OCI-M1 (cell line): ENCODE measurements at regions not wholly inside any gene's neighbourhood (a gene's known extent, or its start where the extent isn't known, plus 50 kb on each side); places are given as distances from the start of the nearest gene placed in this dataset.

ENCODE experiments used
- DNase-seq: peaks from one replicate; lab custom pipeline; 2025; lab: John Stamatoyannopoulos, UW

- peak; percentile 88 for DNase-seq
Observed at GRCh38 chr6:90403489-90404381, 107.1 kb upstream of the BACH2 start.

DNA sequence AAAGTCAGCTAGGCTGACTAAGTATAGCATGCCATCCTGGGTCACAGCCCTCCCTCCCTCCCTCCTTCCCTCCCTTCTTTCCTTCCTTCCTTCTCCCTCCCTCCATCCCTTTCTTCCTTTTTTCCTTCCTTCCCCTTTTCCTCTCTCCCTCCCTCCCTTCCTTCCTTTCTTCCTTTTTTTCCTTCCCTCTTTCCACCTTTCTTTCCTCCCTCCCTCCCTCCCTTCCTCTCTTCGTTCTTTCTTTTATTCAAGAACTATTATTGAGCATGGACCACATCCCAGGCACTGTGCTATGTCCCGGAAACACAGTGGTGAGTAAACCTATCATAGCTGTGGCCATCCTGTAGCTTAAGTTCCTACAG lies 106.2 kb upstream of the BACH2 start:
- DNase-seq: no peak

DNA sequence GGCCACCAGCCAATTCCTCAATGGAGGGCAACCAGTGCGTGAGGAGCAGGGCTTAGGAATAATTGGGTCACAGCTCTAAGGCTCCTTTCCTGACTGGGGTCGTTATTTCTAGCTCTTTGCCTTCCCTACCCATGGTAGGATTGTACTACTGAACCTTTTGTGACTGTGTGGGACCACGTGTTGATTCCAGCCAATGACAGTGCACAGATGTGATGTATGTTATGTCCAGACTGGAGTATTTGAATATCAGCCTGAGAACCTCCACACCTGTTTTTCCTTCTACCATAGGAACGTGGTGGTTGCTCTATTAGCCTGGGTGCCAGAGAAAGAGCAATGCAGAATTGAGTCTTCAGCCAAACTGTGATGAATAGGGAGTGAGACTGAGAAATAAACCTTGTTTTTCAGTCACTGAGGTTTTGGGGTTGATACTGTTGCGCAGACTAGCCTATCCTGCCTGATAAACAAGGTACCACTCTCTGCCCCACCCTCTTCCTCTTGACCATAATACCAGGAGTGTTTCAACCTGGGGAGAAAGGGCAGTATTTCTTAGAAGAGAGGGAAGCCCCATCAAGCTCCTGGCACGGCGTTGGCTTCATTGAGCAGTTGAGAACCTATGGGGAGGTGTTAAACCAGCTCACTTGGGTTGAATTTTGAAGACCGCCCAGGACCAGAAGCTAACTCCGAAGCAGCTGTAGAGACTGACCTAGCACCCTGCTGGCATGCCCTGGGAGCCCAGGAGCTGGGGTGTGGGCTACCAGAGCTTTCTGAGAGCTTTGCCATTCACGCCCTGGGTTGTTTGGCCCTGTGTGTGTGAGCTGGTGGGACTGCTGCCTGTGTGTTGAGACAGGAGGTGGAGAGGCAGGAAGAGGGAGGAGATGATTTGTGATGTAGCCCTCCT lies 105.5 kb upstream of the BACH2 start:
- DNase-seq: no peak

DNA sequence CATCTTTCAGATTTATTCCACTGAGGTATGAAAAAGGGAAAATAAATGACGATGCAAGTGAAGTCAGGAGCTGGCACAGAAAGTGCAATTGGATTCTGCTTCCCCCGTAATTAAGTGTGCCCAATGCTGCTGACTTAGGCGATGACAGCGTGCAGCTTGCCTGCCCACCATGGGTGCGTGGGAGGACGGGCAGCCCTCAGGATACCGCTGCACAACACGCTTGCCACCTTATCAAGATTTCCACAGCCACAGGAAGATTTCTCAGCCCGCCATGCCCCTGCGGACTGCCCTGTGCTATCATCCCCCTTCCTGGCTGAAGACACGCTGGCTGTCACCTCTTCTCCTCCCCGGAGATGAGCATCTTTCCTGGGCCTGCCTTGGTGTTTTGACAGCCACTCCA lies 103.3 kb upstream of the BACH2 start:
- DNase-seq: peak; percentile 60

GRCh38 chr6:90397929-90398674 lies 101.5 kb upstream of the BACH2 start:
- peak; percentile 49 for DNase-seq

DNA sequence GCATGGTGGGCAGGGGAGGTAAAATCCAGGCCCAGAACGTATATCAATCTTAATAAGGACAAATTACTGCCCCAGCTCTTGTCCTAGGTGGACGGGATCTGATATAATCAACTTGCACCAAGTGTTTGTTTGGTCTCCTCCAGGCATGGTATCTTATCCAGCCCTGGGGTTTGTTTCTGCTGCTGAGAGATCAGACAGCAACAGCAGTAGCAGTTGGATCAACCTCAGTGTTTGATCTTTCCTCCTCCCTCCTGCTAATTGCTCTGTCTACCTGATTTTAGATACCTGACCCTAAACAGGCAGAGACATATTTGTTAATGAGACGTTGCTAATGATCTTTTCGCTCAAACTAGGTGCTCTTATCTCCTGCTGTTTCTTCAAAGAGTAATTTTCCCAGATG lies 100.4 kb upstream of the BACH2 start:
- no peak for DNase-seq

DNA sequence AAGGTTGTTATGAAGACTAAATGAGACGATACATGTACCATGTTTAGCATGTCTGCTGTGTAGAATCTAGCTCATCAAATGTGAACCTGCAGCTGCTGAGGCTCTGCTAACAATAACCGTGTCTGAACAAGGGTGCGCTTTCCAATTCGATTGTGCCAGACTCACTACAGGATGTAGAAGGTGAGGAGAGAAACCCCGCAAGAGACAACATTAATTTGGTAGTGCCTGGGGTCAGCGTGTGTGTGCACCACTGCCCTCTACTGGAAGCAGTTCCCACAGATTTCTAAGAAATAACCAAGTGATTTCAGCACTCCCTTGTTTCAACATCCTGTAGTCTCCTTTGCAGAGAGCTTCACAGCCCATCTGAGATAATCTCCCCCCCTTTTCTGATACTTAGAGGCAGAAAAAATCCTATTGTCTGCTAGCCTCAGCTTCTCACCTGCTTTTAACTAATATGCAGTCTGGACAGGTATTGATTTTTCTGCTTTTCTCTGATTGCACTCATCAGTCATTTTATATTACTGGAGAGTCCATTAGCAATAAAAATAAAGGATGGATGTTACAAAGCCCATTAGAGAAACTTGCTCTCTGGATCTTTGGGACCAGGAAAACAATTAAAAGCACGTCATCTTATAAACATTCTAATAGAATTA lies 96.7 kb upstream of the BACH2 start:
- peak; percentile 89 for DNase-seq

DNA sequence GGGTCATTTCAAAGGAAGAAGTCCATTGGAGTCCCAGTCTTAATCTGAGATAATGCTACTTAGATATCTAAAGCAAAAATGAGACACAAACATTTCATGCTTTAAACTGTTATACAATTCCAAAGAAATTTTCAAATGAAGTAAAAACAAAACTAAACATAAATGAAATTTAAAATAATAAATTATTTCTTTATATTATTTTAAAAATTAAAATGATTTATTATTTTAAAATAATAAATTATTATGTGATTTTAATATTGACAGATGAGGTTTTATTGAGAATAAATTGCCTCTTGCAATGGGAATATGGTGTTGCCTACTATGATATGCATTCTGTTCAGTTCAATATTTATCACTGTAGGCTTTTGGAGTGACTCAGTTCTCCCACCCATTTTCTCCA lies 93.7 kb upstream of the BACH2 start:
- DNase-seq: no peak

DNA sequence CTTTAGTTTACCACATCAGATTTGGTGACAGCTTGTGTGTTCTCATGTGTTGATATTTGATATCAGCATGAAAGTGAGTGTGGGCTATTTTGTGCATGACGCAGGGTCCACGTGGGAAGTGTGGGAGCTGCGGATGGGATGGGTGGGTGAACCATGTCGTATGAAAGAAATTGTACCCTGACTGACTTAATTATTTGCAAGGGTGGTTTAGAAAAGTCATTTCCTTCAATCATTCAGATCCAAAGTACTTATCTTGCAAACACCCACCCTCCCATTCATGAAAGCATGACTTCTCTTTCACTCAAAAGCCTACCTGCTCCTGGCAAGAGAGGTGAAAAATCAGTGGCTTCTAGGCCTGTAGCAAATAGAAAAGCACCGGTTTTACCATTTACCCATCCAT lies 91.8 kb upstream of the BACH2 start:
- no peak for DNase-seq

DNA sequence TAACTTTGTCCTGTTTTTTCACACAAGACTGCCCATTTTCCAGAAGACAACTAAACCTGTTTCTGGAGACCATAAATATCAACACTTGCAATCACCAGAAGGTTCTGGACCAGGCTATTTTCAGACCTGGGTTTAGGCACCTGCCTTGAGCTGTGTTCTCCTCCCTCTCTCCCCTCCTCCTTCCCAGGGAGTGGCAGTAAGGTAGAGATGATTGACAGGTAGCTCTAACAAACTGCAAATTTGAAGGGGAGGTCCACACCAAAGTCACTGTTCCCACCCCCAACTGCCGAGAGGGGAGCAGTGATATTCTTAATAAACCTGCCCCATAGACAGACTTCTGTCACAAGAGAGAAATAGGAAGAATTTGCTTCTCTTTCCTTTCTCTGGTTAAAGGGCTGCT lies 91.2 kb upstream of the BACH2 start:
- DNase-seq: no peak

DNA sequence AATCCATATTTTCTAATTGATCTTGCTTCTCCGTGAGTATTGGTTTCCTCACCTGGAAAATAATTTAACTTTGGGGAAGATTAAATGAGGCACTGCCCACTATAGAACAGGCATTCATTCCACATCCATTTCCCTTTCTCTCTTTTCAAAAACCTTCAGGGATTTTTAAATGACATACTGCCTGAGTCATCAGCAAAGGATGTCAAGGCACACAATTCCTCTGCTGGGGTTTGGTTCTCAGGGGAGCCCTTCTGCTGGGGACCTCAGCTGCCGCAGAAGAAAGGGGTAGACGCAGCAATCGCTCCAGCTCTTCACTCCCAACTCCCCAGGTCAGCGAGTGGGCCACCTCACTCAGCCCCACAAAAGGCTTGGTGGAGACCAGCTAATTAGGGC lies 90.7 kb upstream of the BACH2 start:
- no peak for DNase-seq

DNA sequence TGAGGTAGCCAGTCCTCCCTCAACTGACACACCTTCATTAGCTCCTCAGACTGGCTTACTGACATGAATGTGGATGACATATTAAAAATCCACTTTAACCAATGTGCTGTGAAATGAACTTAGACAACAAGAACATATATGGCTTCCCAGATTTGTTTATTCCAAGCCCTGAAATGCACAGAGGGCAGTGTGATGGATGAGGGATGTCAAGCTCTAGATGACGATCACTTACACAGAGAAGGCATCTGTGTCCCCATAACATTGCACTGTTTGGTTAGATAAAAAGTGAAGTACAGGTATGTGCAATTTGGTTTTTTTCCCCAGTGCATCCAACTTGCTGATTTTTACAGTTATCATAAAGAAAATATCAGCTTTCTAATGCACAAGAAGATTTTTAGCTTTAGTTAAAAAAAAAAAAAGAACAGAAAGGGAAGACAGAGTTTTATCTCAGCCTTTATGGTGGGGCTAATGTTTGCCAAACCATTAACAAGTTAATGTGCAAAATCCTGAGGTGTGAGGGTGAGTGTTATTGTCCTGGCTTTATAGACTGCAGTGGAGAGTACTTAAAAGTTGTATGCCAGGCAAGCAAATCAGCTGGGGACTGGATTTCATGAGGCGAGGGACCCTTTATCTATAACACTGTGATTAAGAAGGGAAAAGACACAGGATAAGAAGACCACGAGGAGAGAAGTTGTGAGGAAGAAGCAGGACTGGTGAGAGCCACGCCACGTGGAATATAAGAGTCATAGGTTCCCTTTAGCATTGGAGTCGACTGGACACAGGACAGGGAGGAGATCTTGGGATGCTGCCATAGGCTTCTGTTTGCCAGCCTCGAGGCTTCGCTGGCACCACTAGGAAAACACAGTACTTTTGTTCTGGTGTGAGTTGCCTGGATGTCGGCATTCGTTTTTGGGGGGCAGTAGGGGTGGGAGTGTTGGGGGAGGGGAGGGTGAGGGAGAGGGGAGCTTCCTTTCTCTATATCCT lies 90.0 kb upstream of the BACH2 start:
- no peak for DNase-seq

DNA sequence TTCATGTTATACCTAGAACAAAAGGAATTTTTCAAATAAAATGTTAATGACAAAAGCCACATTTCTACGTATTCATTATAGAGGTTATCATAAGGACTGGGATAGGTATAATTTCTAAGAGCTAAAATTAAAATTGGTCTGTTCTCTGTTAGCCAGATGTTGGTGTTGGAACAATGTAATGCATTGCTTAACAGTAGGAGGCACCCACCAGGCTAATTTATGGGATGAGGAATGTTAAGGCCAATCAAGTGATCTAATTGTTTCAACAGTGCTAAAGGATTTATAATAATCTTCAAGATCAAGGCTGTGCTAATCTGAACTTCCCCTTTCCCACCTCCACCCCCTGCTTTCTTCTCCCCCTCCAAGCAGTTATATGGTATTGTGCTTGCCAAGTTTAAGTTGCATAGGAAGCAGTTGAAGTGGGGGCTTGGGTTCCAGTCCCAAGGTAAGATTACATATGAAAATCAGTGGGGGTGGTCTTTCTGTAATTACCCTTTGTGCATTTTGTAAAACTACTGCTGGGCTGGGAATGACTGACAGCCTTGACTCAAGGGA lies 89.2 kb upstream of the BACH2 start:
- DNase-seq: peak; percentile 36

DNA sequence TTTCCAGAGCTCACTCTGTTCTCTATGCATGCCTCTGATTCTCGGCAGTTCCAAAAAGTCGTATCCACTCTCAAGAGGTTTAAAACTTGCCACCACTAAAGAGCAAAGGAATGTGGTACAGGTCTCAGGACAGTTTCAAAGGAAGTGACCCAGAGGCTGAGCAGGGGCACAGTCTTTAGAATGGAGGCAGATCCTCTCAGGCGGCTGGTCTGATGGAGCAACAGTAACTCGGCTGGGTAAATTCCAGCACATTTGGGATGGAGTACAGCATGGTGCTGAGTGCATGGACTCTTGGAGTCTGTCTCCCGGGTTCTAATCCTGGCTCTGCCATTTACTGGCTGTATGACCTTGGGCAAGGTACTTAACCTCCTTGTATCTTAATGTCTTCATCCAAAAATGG lies 88.1 kb upstream of the BACH2 start:
- no peak for DNase-seq

DNA sequence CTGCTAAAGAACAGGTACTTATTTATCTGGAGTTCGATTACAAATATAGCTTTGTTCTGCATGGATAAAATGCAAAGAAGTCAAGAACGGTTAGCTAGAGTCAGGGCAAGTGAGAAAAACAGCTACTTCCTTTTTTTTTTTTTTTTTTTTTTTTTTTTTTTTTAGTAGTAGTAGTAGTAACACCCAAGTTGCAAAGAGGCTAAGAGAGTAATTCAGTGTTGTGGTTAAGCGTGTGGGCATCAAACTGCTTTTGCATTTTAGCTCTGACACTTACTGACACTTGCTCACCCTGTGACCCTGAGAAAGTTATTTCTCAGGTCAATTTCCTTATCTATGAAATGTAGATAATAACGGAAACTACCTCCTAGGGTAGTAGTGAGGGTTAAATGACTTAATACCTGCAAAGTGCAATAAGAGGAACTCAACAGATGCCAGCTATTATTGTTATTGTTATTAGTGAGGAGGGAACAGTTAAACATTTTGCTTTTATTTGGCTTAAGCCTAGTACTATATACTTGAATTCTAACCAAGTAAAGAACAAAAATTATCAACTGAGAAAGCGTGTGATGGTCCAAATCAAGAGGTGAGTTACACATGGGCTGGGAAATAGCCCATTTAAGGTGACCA lies 86.7 kb upstream of the BACH2 start:
- peak; percentile 79 for DNase-seq

GRCh38 chr6:90382760-90383159 lies 86.1 kb upstream of the BACH2 start:
- DNase-seq: no peak

DNA sequence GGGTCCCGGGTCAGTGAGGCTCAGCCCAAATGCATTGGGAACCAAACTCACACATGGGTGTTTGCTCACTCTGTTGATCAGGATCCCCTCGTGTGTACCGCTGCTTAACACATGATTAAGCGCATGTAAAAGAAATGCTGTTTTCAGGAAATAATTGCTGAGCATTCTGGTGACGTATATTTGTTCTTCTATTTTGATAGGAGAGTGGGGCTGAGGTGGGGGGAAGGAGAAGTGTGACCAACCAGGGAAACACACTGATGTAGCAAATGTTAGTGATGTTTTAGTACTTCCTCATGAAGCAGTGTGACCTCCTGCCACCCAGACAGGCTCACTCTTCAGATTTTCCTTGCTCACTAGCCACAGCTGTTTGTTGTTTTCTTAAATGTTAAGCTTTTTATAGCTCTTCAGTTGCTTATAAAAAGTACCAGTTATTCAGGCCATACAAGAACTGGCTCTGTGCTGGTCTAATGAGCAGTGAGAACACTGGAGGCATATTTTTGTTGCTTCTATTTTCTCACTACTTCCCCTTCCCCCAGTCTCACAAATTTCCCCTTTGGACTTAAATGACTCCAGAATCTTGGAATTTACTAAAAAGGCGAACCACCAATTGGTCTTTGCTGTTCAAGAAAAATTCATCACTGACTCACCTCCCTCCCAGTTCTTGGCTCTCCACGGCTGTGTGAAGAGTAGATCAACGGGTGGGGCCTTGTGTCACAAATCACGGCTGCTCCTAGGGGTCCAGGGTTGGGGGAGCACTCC lies 79.2 kb upstream of the BACH2 start:
- no peak for DNase-seq

GRCh38 chr6:90374201-90374600 lies 77.6 kb upstream of the BACH2 start:
- no peak for DNase-seq

- no peak for DNase-seq
Observed at GRCh38 chr6:90372885-90373284, 76.2 kb upstream of the BACH2 start.
